ELF-1 (cell line): ENCODE measurements at regions not wholly inside any gene's neighbourhood (a gene's known extent, or its start where the extent isn't known, plus 50 kb on each side); places are given as distances from the start of the nearest gene placed in this dataset.

Experiments used
- DNase-seq: peaks from one replicate; pipeline ENCODE4 v3.0.0-alpha.2; 2016; ENCODE audit warnings: low read depth, low spot score

- DNase-seq, result no peak
These were observed 93.5 kb upstream of the SPATS2L start for GRCh38 chr2:200212862-200213425.

DNA sequence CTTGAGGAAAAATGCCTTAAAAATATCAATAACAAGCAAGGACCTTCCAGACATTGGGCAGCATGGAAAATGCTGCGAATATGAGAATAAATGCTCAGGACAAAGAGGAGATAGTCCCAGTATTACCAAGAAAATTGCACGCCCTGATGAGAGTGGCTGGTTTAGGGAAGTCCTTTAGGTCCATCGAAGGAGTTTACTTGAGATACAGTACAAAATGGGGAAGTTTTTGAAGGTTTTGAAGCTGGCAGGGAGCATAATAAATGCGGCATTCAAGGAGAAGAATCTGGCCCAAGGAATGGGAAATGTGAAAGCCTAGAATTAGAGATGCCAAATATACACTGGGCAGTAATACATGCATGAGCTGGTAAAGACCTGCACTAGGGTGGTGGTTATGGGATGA, 90.2 kb upstream of the SPATS2L start:
- DNase-seq, result no peak

DNA sequence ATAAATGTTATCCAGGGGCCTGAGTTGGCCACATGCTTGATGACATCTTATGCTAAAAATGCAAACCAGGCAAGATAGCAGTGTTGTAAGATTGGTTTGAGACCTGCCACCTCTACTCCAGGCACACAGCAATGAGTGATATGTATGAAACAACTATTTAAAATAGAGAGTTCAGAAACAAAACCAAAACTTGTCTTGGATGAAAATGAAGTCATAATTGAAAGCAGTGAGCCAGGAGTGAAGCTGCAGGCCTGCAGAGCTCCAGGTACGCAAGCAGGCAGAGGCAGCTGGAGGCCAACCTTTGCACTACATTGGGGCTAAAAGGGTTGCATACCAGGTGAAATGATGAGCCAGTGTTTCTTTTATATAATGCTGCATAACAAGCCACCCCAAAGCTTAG, 89.2 kb upstream of the SPATS2L start:
- no peak for DNase-seq

DNA sequence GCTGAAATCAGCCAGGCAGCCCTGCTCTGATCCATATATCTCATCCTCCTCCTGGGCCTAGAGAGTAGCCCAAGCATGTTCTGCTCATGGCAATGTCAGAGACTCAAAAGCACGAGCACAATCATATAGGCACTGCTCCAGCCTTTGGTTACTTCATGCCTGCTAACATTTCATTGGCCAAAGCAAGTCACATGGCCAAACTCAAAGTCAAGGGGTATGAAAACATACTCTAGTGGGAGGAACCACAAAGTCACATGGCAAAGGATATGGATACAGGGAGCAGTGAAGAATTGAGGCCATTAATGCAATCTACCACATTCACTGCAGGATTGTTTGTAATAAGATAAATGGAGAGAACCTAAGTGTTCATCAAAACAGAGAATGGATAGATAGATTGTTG, 87.8 kb upstream of the SPATS2L start:
- no peak for DNase-seq

DNA sequence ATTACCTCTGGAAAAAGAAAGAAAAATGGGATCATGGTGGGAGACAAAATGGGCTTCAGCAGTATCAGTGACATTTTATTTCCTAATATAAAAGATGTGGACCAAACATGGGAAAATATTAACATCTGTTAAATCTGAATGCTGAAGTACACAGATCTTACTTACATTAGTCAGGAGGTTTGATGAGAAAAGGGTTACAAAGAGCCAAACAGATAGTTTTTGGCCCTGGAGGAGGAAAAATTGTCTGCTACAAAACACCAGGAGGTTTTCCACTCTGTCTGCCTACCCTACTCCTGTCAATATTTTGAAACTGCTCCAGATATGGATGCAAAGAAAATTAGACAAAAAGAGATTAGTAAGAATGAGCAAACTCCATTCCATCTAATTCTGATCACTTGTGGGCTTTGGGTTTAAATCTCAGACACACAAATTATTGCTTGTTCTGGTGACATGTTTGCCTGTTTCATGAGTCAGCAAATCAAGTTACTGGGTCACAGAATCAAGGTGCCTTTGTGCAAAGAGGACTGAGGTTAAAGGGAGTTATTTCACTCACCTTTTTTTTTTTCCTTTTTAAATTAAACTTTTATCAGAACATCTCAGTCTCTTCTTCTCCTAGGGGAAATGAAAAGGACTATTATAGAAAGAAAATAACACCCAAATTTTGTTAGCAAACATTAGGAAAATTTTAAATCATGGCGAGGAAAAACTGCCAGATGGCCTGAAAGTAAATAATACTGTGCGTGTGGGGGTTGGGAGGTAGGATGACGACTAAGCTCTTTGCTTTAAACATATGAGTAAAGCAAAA, 87.0 kb upstream of the SPATS2L start:
- no peak for DNase-seq

DNA sequence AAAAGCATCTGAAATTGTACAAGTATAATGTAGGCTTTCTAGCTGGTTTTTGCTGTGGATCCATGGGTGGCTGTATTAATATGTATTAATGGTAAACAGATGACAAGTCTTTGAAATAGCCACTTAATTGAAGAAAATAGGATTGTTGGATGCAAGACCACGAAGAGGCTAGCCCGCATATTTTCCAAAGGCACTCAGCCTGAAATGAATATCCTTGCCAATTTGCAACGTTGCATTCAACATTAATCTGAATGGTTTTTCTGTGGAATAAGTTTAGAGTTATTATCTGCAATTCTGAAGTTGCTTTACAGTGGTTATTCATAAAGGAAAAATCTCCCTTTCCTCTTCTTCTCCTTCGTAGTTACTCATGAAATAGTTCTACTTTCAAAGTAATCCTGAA, 86.2 kb upstream of the SPATS2L start:
- DNase-seq, result no peak

DNA sequence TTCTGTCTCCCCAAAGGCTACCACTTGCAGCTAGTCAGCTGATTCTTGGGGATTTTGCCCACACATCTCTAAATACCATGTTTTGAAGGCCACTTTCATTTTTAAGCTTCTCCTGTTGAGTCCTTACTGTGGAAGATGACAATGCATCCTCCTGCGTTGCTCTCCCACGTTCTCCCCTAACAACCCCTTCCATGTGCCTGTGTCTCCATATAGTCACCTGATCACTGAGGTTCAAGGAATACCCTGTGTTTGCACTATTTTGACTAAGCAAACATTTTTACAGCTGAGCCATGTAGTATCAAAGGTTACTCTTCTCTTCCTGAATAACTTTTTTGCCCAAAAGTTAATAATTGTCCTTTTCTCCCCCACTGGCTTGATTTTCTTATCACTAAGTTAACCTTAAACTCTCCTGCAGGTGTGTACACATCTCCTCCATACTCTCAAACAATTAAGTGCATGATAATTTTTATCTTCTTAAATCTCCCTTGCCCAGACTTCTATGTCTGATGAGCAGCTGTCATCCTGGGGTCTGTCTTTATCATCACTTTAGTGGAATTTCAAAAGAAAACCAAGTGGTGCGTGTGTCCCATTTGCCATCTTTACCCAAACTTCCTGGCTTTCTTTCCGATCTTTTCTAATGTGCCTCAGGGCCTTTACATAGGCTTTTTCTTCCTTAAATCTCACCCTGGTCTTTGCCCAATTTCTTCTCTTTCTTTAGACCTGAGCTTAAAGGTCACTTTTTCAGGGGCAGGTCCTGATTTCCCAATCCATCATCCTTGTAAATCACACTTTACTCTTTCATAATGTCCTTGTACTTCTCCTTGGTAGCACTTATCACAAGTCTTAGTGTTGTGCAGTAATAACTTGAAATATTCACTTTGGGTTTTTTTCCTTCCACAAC, 85.2 kb upstream of the SPATS2L start:
- DNase-seq, result no peak

DNA sequence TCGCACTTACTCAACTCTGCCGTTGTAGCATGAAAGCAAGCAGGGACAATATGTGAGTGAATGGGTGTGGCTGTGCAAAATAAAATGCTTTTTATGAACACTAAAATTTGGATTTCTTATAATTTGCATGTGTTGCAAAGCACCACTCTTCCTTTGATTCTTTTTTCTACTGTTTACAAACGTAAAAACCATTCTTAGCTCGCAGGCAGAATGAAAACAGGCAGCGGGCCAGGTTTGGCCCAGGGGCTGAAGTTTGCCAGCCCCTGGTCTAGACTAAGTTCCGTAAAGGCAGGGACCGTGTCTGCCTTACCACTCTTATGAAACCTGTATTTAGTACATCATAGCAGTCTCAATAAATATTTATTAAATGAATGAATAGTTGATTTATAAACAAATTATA, 83.7 kb upstream of the SPATS2L start:
- no peak for DNase-seq

DNA sequence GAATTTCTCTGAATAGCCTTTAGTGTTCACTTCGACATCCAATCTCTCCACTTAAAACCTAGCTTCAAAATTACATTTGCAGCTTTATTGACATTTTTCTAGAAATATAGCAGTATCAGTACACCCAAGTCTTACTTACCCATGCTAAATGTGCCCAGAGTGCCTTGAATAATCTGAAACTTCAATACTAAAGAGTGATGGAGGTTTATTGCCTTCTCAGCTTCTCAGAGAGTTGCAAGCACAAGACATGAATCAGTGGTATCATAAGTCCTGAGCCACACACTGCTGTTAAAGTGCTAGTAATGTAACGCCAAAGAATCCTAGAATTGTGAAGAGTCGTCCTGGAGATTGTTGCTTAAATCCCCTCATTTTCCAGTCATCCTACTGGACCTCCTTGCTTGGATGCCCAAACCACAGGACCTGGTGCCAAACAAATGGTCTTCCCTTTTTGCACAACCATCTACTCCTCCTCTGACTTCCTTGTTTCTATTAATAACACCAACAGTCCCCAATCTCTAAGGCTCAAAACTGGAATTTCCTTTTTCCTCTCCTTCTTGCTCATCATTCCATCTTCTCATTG, 83.2 kb upstream of the SPATS2L start:
- DNase-seq, result no peak

GRCh38 chr2:200225951-200226350, 80.5 kb upstream of the SPATS2L start:
- no peak for DNase-seq

DNA sequence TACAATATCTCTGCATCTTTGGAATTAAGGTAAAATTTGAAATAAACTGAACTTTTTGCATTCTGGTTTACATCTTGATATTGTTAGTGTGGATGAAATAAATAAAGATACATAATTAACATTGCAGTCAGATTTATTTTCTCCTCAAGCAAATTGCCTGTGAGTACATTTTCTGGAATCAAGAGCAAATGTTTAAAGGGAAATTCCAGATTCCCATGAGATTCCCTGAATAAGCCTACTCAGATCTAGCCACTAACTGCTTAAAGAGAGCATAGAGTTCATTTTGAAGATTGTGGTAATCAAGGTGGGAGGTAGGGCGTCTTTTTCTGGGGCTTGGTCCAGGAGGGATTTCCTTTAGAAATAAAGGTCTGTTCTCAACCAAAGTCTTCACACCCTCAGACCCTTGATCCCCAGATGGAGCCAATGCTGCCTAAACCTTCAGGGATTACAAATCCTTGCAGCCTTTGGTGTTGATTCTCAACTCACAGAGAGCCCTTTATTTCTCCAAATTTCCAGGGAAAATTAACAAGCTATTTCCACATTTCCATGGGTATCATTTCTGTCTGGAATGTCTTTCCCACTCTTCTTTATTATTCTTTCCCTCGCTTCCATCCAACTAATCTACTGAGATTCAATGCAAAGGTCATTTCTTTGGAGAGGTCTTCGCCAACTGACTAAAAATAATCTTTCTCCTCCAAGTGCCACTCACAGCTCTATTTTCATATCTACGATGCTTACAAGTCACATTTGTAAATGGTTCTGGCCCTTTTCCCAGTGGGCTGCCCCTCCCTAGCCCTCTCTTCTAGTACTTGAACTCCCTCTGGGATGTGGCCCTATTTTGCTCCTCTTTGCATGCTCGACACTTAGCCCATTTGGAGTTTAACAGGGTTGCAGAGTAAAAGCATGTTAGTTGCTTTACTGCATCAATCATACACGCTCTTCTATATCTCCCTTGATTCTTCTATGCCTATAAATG, 79.8 kb upstream of the SPATS2L start:
- no peak for DNase-seq

GRCh38 chr2:200230716-200231115, 75.8 kb upstream of the SPATS2L start:
- no peak for DNase-seq

DNA sequence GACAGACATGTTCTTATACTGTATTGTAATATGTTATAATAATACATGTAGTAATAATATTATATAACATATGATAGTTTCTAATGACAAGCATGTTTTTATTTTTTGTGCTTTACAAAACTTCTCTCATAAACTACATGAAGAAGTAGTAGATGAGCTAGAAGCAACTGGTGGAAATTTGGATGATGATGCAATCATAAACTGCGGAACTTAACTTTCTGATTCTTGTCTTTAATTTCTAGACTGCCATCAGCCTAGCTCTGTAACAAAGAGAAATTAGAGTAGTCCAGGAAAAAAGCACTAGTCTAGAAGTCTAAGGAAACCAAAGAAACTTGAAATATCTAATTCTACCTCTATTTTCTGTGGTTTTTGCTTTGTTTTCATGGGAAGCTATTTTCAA, 71.0 kb upstream of the SPATS2L start:
- no peak for DNase-seq

GRCh38 chr2:200239216-200239615, 67.3 kb upstream of the SPATS2L start:
- peak; percentile 16 for DNase-seq

GRCh38 chr2:200242570-200242969, 63.9 kb upstream of the SPATS2L start:
- no peak for DNase-seq

- no peak for DNase-seq
These were observed 63.1 kb upstream of the SPATS2L start for GRCh38 chr2:200243441-200243840.

DNA sequence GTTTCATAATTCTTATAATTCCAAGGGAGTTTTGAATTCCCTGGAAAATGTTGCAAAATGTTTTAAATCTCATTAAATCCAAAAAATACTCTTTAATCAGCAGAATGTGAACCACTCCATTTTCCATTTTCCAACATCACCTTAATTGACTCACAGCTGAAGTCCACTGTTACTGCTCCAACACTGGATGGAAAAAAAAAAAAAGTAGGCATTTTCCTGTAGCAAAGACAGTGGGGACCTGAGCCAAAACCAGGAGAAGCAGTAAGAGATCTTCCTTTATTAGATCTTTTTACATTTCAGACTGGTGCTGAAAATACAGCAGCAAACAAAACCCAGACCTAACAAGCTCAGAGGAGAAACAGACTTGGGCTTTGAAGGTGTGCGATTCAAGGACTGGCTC, 62.4 kb upstream of the SPATS2L start:
- DNase-seq, result no peak

GRCh38 chr2:200247494-200247893, 59.0 kb upstream of the SPATS2L start:
- DNase-seq, result no peak

DNA sequence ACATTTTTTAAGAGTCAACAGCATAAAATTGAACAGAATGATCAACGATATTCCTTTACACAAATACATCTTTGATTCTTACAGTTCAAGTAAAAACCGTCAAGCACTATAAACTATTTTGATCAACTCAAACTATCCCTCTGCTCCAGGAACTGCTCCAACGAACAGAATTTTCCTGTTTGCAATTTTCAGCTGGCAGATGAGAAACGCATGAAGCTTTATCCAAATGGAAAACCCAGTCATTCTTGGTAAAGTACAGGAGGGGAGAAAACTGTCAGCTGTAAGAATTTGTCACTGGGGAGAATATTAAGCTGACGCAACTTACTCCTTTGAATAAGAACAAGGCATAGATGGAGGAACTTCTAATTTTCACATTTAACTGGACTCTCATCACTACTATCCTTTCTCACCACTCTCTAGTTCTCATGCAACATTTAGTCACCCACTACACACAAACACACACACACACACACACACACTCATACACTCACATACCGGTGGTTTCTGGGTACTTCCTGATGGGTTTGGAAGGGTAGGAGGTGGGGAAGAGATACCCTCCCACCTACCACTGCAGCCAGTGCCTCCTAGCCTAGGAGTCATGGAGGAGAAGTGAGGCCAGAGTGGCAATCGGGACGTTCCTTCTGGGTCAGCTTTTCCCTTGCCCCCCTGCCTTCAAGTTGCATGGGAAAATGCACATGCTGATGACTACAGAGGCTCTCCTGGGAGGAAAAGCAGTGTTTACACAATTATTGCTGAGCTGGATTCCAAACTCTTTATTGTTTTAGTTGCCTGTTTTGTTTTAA, 54.0 kb upstream of the SPATS2L start:
- no peak for DNase-seq

- DNase-seq, result no peak
These were observed 52.9 kb upstream of the SPATS2L start for GRCh38 chr2:200253639-200254038.
